ENCODE measurements at regions not wholly inside any gene's neighbourhood (a gene's known extent, or its start where the extent isn't known, plus 50 kb on each side); places are given as distances from the start of the nearest gene placed in this dataset.

- Mint-ChIP-seq H3K27me3 (peaks cover 2% of the 10 kb centered on the region), H3K36me3 (ENCODE audit: low read depth) (no peaks in the 10 kb centered on the region), H3K27ac (no peak overlapping the region), H3K9me3 (peaks cover 7% of the 10 kb centered on the region), H3K4me1 (no peaks in the 10 kb centered on the region), H3K4me3 (no peak overlapping the region)
- ChIA-PET POLR2A (no interaction called here), CTCF (no interaction called here)
- TF ChIP-seq, protein P1, sequence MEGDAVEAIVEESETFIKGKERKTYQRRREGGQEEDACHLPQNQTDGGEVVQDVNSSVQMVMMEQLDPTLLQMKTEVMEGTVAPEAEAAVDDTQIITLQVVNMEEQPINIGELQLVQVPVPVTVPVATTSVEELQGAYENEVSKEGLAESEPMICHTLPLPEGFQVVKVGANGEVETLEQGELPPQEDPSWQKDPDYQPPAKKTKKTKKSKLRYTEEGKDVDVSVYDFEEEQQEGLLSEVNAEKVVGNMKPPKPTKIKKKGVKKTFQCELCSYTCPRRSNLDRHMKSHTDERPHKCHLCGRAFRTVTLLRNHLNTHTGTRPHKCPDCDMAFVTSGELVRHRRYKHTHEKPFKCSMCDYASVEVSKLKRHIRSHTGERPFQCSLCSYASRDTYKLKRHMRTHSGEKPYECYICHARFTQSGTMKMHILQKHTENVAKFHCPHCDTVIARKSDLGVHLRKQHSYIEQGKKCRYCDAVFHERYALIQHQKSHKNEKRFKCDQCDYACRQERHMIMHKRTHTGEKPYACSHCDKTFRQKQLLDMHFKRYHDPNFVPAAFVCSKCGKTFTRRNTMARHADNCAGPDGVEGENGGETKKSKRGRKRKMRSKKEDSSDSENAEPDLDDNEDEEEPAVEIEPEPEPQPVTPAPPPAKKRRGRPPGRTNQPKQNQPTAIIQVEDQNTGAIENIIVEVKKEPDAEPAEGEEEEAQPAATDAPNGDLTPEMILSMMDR (IDR thresholded peaks at IDR 0.05): no peak
- DNase-seq (no peak), ATAC-seq (ENCODE audit: low read depth) (no peak)
- intact Hi-C loops (cut with micrococcal nuclease): no loop called here
These were observed 90.8 kb upstream of the PIK3CG start for GRCh38 chr7:106774213-106774767.

GRCh38 chr7:106774768-106775551 is 90.1 kb upstream of the PIK3CG start:
- CTCF ChIA-PET: no interaction called here
- Mint-ChIP-seq H3K4me1 (no peaks in the 10 kb centered on the region), H3K27me3 (peaks cover 2% of the 10 kb centered on the region), H3K9me3 (peaks cover 7% of the 10 kb centered on the region), H3K4me3 (no peak overlapping the region), H3K36me3 (ENCODE audit: low read depth) (no peaks in the 10 kb centered on the region), H3K27ac (no peak overlapping the region)
- DNase-seq (no peak), ATAC-seq (ENCODE audit: low read depth) (no peak)
- TF ChIP-seq, protein P1 (IDR thresholded peaks at IDR 0.05): no peak
- intact Hi-C loops (cut with micrococcal nuclease): no loop called here
- POLR2A ChIA-PET: no interaction called here

- Mint-ChIP-seq H3K27ac (no peak overlapping the region), H3K9me3 (peaks cover 7% of the 10 kb centered on the region), H3K27me3 (peaks cover 2% of the 10 kb centered on the region), H3K36me3 (ENCODE audit: low read depth) (no peaks in the 10 kb centered on the region), H3K4me3 (no peak overlapping the region), H3K4me1 (no peaks in the 10 kb centered on the region)
- no peak for ATAC-seq (ENCODE audit: low read depth)
- intact Hi-C loops (cut with micrococcal nuclease): no loop called here
- POLR2A ChIA-PET: no interaction called here
- CTCF ChIA-PET: no interaction called here
- no peak for DNase-seq
- TF ChIP-seq, protein P1 (IDR thresholded peaks at IDR 0.05): no peak
These were observed 89.5 kb upstream of the PIK3CG start for GRCh38 chr7:106775552-106775936.

GRCh38 chr7:106775975-106776607 is 89.0 kb upstream of the PIK3CG start:
- TF ChIP-seq, protein P1 (IDR thresholded peaks at IDR 0.05): no peak
- ATAC-seq (ENCODE audit: low read depth) (no peak), DNase-seq (no peak)
- intact Hi-C loops (cut with micrococcal nuclease): no loop called here
- Mint-ChIP-seq H3K27me3 (peaks cover 2% of the 10 kb centered on the region), H3K27ac (no peak overlapping the region), H3K36me3 (ENCODE audit: low read depth) (no peaks in the 10 kb centered on the region), H3K4me3 (no peak overlapping the region), H3K9me3 (peaks cover 7% of the 10 kb centered on the region), H3K4me1 (no peaks in the 10 kb centered on the region)
- POLR2A ChIA-PET: no interaction called here
- CTCF ChIA-PET: no interaction called here

- intact Hi-C loops (cut with micrococcal nuclease): no loop called here
- H3K27ac Mint-ChIP-seq: no peak overlapping the region
- ATAC-seq (ENCODE audit: low read depth) (no peak), DNase-seq (no peak)
- no peaks in the 10 kb centered on the region for H3K4me1 Mint-ChIP-seq
- H3K4me3 Mint-ChIP-seq: no peak overlapping the region
- H3K27me3 Mint-ChIP-seq: peaks cover 2% of the 10 kb centered on the region
- TF ChIP-seq, protein P1 (IDR thresholded peaks at IDR 0.05): no peak
- no peaks in the 10 kb centered on the region for H3K36me3 Mint-ChIP-seq (ENCODE audit: low read depth)
- H3K9me3 Mint-ChIP-seq: peaks cover 7% of the 10 kb centered on the region
- ChIA-PET POLR2A (no interaction called here), CTCF (no interaction called here)
These were observed 88.3 kb upstream of the PIK3CG start for GRCh38 chr7:106776618-106777347.
